ENCODE measurements at regions not wholly inside any gene's neighbourhood (a gene's known extent, or its start where the extent isn't known, plus 50 kb on each side); places are given as distances from the start of the nearest gene placed in this dataset.
A peak's percentile ranks its signal among the peaks of the same experiment; 100 is the strongest.

DNA sequence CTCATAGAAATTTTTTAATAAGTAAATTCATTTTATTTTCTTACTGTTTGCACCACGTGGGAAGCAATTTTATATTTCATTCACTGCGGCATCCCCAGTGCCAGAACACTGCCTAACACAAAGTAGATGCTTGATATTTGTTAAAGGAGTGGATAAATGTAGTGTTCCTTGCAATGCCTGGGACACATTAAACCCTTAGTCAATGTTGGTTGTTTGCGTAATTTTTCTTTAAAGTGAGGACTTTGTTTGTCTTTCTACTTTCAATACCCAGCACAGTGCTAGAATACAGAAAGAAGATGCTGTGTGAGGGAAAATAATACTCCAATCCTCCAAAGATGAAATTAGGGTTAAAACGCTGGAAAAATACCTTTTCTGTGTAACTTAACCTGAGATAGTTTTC, 299.3 kb downstream of the MAP2K6 start:
- intact Hi-C loops (cut with DNase I): no loop called here
- ATAC-seq: no peak
- no peak for DNase-seq (ENCODE audit: low spot score)

DNA sequence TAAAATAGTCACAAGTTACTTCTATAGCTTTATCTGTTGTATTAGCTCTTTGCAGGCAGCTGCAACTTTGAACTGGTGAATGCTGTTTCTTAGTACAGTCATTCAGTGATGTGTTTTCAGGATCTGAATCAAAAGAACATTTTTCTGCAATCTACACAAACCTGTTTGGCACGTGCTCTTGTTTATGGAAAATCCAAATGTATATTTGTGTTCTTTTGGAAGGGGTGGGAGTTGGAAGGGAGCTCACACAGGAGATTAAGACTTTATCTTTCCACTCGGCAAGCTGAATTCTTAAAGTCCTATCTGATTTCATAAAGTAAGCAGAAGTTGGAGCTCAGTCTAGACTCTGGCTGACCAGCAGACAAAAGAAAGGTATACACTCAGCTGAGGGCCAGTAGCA, 300.2 kb downstream of the MAP2K6 start:
- DNase-seq (ENCODE audit: low spot score) (no peak), ATAC-seq (no peak)
- intact Hi-C loops (cut with DNase I): no loop called here

- ATAC-seq (no peak), DNase-seq (ENCODE audit: low spot score) (no peak)
- intact Hi-C loops (cut with DNase I): no loop called here
Measured at GRCh38 chr17:69715656-69716055, 301.2 kb downstream of the MAP2K6 start.

DNA sequence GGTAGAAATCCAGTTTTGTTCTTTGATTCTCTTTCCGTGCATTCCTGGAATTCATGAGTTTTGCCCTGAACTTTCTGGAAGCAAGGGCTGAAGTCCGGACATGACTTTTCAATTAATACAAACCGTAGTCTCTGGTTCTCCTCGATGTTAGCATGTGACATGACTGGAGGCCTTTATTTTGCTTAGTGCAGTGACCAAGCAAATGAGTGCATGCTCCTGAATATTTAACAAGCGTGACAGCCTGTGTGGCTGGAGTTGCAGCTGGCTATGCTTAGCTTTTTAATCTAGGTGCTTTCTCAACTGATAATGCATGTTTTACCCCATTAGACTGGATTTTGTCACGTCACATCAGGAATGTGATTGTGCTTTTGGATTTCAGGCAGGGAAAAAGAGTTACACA, 302.1 kb downstream of the MAP2K6 start:
- ATAC-seq (no peak), DNase-seq (ENCODE audit: low spot score) (no peak)
- intact Hi-C loops (cut with DNase I): no loop called here

GRCh38 chr17:69717214-69717613, 302.7 kb downstream of the MAP2K6 start:
- intact Hi-C loops (cut with DNase I): no loop called here
- ATAC-seq: no peak
- no peak for DNase-seq (ENCODE audit: low spot score)

DNA sequence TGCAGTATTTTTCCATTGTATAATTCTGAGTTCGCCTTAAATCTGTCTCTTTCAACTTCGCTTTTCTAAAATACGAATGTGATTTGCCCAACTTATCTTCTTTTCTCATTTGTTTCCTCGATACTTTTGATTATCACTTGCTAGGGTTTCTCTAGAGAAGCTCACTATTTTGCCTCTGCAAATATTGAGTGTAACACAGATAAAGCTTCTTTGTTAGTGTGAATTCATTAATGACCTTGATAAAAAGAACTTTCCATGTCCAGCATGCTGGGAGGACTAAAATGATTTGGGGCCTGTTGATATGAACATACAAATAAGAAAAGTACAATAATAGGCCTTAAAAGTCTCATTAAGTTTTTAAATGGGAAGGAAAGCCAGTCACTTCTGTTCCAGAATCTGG, 303.3 kb downstream of the MAP2K6 start:
- no peak for ATAC-seq
- no peak for DNase-seq (ENCODE audit: low spot score)

DNA sequence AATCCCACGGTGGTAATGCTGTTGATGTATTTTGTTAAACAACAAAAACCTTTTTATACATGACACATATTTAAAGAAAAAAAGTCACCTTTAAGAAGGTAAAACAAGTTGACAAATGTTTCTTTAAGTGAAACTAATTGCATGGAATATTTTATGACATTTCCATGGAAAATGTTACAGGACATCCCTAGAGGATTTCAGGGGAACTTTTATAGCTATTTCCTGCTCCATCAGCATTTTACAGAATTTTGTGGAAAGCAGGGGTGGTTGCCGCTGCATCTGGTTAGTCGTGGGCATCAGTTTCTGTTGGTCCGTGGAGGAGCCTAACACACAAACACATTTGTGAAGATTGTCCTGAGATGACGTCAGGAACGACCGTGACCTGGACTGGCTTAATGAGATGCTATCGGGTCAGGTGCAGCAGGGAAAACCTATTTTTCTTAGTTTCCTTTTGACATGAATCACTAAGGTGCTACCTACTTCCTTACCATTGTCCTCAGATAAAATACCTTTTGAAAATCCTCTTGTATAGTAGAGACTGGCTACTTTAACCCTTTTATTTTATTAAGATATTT, 305.1 kb downstream of the MAP2K6 start:
- DNase-seq (ENCODE audit: low spot score): no peak
- intact Hi-C loops (cut with DNase I): no loop called here
- no peak for ATAC-seq

More for the DNA sequence above, 303.3 kb downstream of the MAP2K6 start:
- intact Hi-C loops (cut with DNase I): no loop called here

DNA sequence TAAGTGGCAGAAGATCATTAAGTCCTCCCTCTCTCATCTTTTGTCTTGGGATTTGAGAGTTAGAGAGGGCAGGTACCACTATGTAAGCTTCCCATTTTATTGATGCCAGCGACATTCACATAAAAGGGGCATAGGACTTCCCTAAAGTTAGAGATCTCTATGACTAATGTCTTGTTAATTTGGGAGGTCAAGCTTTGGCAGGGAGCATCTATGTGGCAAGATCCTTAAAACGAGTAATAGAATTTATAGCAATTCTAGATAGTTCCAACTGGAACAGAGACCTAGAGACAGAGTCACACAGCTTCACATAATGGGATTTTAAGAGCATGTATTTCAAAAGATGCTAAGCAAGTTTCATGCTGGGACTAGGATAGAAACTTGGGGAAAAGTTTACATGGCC, 308.0 kb downstream of the MAP2K6 start:
- ATAC-seq (no peak), DNase-seq (ENCODE audit: low spot score) (no peak)
- intact Hi-C loops (cut with DNase I): no loop called here

- DNase-seq (ENCODE audit: low spot score) (no peak), ATAC-seq (no peak)
- intact Hi-C loops (cut with DNase I): no loop called here
Measured at GRCh38 chr17:69723316-69723715, 308.8 kb downstream of the MAP2K6 start.

- DNase-seq (ENCODE audit: low spot score) (no peak), ATAC-seq (no peak)
- intact Hi-C loops (cut with DNase I): no loop called here
Measured at GRCh38 chr17:69723741-69724140, 309.2 kb downstream of the MAP2K6 start.

DNA sequence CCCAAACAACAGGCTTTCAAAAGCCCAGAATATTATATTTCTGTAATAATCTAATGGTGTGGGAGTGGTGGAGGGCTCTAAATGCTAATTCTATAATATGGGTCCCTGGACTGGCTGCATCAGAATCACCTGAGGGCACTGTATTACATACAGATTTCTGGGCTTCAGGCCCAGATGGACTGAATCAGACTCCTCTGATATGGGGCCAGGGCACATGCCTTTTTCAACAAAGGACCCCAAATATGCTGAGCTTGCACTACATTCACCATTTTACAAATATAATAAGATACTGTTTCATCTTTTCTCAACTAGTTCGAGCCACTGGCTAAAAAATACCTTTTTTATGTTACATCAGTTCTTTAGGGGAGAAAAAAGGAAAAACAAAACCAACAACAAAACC, 309.7 kb downstream of the MAP2K6 start:
- ATAC-seq (no peak), DNase-seq (ENCODE audit: low spot score) (no peak)
- intact Hi-C loops (cut with DNase I): no loop called here

DNA sequence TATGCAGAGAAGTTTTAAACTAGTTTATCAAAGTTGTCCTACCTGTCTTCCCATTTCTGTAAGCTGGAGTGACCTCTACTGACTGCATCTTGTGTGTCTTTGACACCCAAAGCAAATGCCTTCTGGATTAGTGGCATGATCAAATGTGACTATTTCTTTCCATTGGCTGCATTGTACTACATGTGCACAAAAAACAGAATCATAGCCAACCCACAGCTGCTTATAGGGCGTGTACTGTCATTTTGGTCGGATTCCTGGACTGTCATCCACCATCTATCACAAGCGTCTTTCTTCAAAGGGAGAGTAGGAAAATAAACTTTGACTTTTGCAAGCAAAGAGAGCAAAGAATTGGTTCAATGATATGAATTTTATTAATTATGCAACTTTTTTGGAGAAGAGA, 310.6 kb downstream of the MAP2K6 start:
- DNase-seq (ENCODE audit: low spot score) (no peak), ATAC-seq (peak; percentile 56)
- intact Hi-C loops (cut with DNase I): no loop called here

DNA sequence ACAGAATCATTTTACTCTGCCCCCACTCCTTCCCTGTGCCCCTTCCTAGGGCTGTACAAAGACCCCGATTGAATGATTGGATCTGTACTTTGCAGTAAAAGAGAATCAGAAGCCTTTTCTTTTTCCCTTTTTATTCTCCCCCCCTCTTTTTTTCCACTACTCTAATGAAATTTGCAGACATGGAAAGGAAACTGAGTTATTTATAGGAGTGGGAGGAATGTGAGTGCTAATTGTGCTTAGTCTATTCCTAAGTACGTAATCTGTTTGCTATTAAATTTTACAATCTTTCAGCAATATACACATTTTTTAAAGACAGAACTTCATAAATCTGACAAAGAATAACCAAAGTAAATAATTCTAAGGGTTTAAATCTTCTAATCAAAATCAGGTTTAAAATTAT, 314.3 kb downstream of the MAP2K6 start:
- intact Hi-C loops (cut with DNase I): no loop called here
- DNase-seq (ENCODE audit: low spot score): no peak
- no peak for ATAC-seq

GRCh38 chr17:69729944-69730343, 315.4 kb downstream of the MAP2K6 start:
- DNase-seq (ENCODE audit: low spot score) (no peak), ATAC-seq (no peak)
- intact Hi-C loops (cut with DNase I): no loop called here

DNA sequence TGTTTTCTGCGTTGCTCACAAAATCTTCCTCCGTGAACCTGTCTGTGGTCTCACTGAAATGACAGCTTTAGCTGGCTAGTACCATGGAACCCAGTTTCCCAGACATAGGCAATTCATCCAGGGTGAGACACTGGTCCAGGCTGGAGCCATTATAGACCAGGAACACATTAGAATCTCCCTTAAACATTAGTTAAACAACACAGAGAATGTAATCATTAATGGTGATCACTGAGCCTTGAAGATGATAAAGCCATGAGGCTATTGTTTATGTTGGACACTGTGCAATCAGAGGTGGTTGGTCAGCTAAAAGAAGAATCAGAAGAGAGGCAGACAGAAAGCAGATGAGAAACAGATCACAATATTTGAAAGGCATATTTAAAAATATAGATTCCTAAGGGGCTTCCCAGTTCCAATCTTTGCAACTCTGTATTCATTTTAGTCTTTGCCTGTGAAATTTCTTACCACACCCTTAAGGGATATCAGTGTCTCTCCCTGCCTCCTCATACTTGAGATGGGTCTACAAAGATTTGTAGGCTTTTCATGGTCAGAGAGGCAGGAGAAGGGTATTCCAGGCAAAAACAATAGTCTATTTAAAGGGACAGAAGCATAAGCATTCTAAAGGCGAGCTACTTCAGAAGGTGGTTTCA, 317.9 kb downstream of the MAP2K6 start:
- ATAC-seq (peak; percentile 17), DNase-seq (ENCODE audit: low spot score) (no peak)
- intact Hi-C loops (cut with DNase I): no loop called here

GRCh38 chr17:69733171-69734012, 318.9 kb downstream of the MAP2K6 start:
- ATAC-seq (peak; percentile 72), DNase-seq (ENCODE audit: low spot score) (no peak)
- intact Hi-C loops (cut with DNase I): no loop called here

- ATAC-seq: no peak
- no peak for DNase-seq (ENCODE audit: low spot score)
- intact Hi-C loops (cut with DNase I): no loop called here
Measured at GRCh38 chr17:69734656-69735055, 320.2 kb downstream of the MAP2K6 start.

DNA sequence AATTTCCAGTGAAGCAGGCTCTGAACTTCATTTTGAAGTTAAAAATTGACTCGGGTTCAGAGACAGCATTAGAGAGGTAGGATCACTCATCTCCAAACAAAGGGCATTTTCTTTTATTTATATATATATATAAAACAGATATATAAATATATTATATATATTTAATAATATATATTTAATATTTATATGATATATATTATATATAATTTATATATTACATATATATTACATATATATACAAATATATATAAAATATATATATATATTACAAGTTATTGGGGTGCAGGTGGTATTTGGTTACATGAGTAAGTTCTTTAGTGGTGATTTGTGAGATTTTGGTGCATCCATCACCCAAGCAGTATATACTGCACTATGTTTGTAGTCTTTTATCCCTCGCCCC, 320.8 kb downstream of the MAP2K6 start:
- ATAC-seq: no peak
- DNase-seq (ENCODE audit: low spot score): no peak
- intact Hi-C loops (cut with DNase I): no loop called here

- ATAC-seq: no peak
- intact Hi-C loops (cut with DNase I): no loop called here
- DNase-seq (ENCODE audit: low spot score): no peak
Measured at GRCh38 chr17:69743091-69743490, 328.6 kb downstream of the MAP2K6 start.

GRCh38 chr17:69744512-69745070, 330.1 kb downstream of the MAP2K6 start:
- ATAC-seq: peak; percentile 99
- intact Hi-C loops (cut with DNase I): no loop called here
- DNase-seq (ENCODE audit: low spot score): peak; percentile 64

Measured in sciatic nerve (tissue), 2 donors.